HFFc6 (cell line): ENCODE measurements at regions not wholly inside any gene's neighbourhood (a gene's known extent, or its start where the extent isn't known, plus 50 kb on each side); places are given as distances from the start of the nearest gene placed in this dataset.

Source experiments
- DNase-seq: peaks from one replicate; pipeline ENCODE4 v3.0.0-alpha.2; 2018
- H3K27ac Mint-ChIP-seq: 2 replicates; pipeline ENCODE4 v1.8.0; 2020; ENCODE audit warnings: mild to moderate bottlenecking, mixed read lengths
- H3K27me3 Mint-ChIP-seq: 2 replicates; pipeline ENCODE4 v1.8.0; 2021; ENCODE audit warnings: mild to moderate bottlenecking, moderate library complexity, mixed read lengths; ENCODE audit not compliant: insufficient read depth
- H3K36me3 Mint-ChIP-seq: 2 replicates; pipeline ENCODE4 v1.8.0; 2021; ENCODE audit warnings: low read depth, mixed read lengths
- H3K4me1 Mint-ChIP-seq: 2 replicates; pipeline ENCODE4 v1.8.0; 2020; ENCODE audit warnings: low read depth, mixed read lengths
- H3K4me3 Mint-ChIP-seq: 2 replicates; pipeline ENCODE4 v1.8.0; 2020; ENCODE audit warnings: mild to moderate bottlenecking, moderate library complexity, mixed read lengths
- H3K9me3 Mint-ChIP-seq: 2 replicates; pipeline ENCODE4 v1.8.0; 2020; ENCODE audit warnings: mild to moderate bottlenecking, mixed read lengths
- CTCF ChIP-seq: fragments of 200-600 bp; sonication (generic); IDR thresholded peaks from 2 replicates; pipeline ENCODE4 v1.5.0; 2021; ENCODE audit warnings: antibody characterized with exemption, mild to moderate bottlenecking

GRCh38 chr9:15080401-15080800 is 170.2 kb upstream of the FREM1 start:
- Mint-ChIP-seq H3K4me1 (no peaks in the 10 kb centered on the region), H3K9me3 (no peaks in the 10 kb centered on the region; the same call in 1 of the 2 replicates), H3K36me3 (no peaks in the 10 kb centered on the region), H3K4me3 (no peak overlapping the region), H3K27ac (no peak overlapping the region), H3K27me3 (no peaks in the 10 kb centered on the region; the same call in 1 of the 2 replicates)
- TF ChIP-seq CTCF: no peak
- DNase-seq: no peak

- no peak for TF ChIP-seq CTCF
- Mint-ChIP-seq H3K4me3 (no peak overlapping the region), H3K4me1 (no peaks in the 10 kb centered on the region), H3K27me3 (no peaks in the 10 kb centered on the region; the same call in 1 of the 2 replicates), H3K9me3 (no peaks in the 10 kb centered on the region; the same call in none of the 2 replicates), H3K27ac (no peak overlapping the region), H3K36me3 (no peaks in the 10 kb centered on the region)
- DNase-seq: no peak
Measured at GRCh38 chr9:15079989-15080388, 169.8 kb upstream of the FREM1 start.

GRCh38 chr9:15077946-15078729 is 167.9 kb upstream of the FREM1 start:
- DNase-seq: no peak
- Mint-ChIP-seq H3K4me1 (no peaks in the 10 kb centered on the region), H3K9me3 (no peaks in the 10 kb centered on the region; the same call in none of the 2 replicates), H3K27ac (no peak overlapping the region), H3K36me3 (no peaks in the 10 kb centered on the region), H3K27me3 (no peaks in the 10 kb centered on the region; the same call in 1 of the 2 replicates), H3K4me3 (no peak overlapping the region)
- TF ChIP-seq CTCF: no peak

- Mint-ChIP-seq H3K27me3 (no peaks in the 10 kb centered on the region; the same call in 1 of the 2 replicates), H3K9me3 (no peaks in the 10 kb centered on the region; the same call in 1 of the 2 replicates), H3K4me3 (no peak overlapping the region), H3K4me1 (no peaks in the 10 kb centered on the region), H3K36me3 (no peaks in the 10 kb centered on the region), H3K27ac (no peak overlapping the region)
- DNase-seq: no peak
- no peak for TF ChIP-seq CTCF
Measured at GRCh38 chr9:15073620-15074019, 163.4 kb upstream of the FREM1 start.

- no peaks in the 10 kb centered on the region for H3K36me3 Mint-ChIP-seq
- no peak overlapping the region for H3K27ac Mint-ChIP-seq
- TF ChIP-seq CTCF: no peak
- no peaks in the 10 kb centered on the region for H3K4me1 Mint-ChIP-seq
- no peak overlapping the region for H3K4me3 Mint-ChIP-seq
- no peaks in the 10 kb centered on the region; the same call in 1 of the 2 replicates for H3K9me3 Mint-ChIP-seq
- DNase-seq: no peak
- H3K27me3 Mint-ChIP-seq: no peaks in the 10 kb centered on the region
Measured at GRCh38 chr9:15070716-15071115, 160.5 kb upstream of the FREM1 start.
